HG03045 (cell line): ENCODE measurements at regions not wholly inside any gene's neighbourhood (a gene's known extent, or its start where the extent isn't known, plus 50 kb on each side); places are given as distances from the start of the nearest gene placed in this dataset.
"Not testable (repeated sequence)": the region's sequence is repeated elsewhere in the genome, so short reads cannot be mapped to it uniquely, and the experiment has no call there.

Source experiments
- ATAC-seq: cut with Tn5 transposase; IDR thresholded peaks from one replicate; pipeline ENCODE4 v1.9.1; 2021; ENCODE audit warnings: mild to moderate bottlenecking, moderate library complexity; ENCODE audit not compliant: unreplicated experiment

GRCh38 chr3:162932503-162932902 lies 1435.9 kb downstream of the OTOL1 start:
- no peak for ATAC-seq

GRCh38 chr3:162933656-162934055 lies 1437.0 kb downstream of the OTOL1 start:
- ATAC-seq: no peak

GRCh38 chr3:162936706-162937105 lies 1440.1 kb downstream of the OTOL1 start:
- no peak for ATAC-seq

GRCh38 chr3:162938083-162938482 lies 1441.5 kb downstream of the OTOL1 start:
- ATAC-seq: no peak

GRCh38 chr3:162945626-162946025 lies 1449.0 kb downstream of the OTOL1 start:
- ATAC-seq: no peak

GRCh38 chr3:162956711-162957110 lies 1460.1 kb downstream of the OTOL1 start:
- ATAC-seq: no peak

- no peak for ATAC-seq
These were observed 1463.7 kb downstream of the OTOL1 start for GRCh38 chr3:162960269-162960668.

- no peak for ATAC-seq
These were observed 1473.7 kb downstream of the OTOL1 start for GRCh38 chr3:162970292-162970691.

GRCh38 chr3:162971715-162972114 lies 1475.1 kb downstream of the OTOL1 start:
- no peak for ATAC-seq

GRCh38 chr3:162973428-162973917 lies 1476.9 kb downstream of the OTOL1 start:
- no peak for ATAC-seq

- ATAC-seq: no peak
These were observed 1481.5 kb downstream of the OTOL1 start for GRCh38 chr3:162978136-162978535.

GRCh38 chr3:162984746-162985145 lies 1488.1 kb downstream of the OTOL1 start:
- no peak for ATAC-seq

- not testable (repeated sequence) for ATAC-seq
These were observed 1490.6 kb downstream of the OTOL1 start for GRCh38 chr3:162987085-162987794.

GRCh38 chr3:162992741-162993140 lies 1496.1 kb downstream of the OTOL1 start:
- ATAC-seq: no peak

GRCh38 chr3:162994165-162994564 lies 1497.6 kb downstream of the OTOL1 start:
- ATAC-seq: no peak

GRCh38 chr3:162996368-162996767 lies 1499.8 kb downstream of the OTOL1 start:
- ATAC-seq: no peak

GRCh38 chr3:162998205-162998604 lies 1501.6 kb downstream of the OTOL1 start:
- no peak for ATAC-seq

GRCh38 chr3:163011596-163011995 lies 1515.0 kb downstream of the OTOL1 start:
- no peak for ATAC-seq

GRCh38 chr3:163016251-163016650 lies 1519.6 kb downstream of the OTOL1 start:
- ATAC-seq: no peak

- no peak for ATAC-seq
These were observed 1521.5 kb downstream of the OTOL1 start for GRCh38 chr3:163018067-163018466.

GRCh38 chr3:163018664-163019063 lies 1522.1 kb downstream of the OTOL1 start:
- ATAC-seq: no peak

GRCh38 chr3:163019260-163019659 lies 1522.7 kb downstream of the OTOL1 start:
- ATAC-seq: no peak

- ATAC-seq: no peak
These were observed 1537.0 kb downstream of the OTOL1 start for GRCh38 chr3:163033652-163034051.
